Coronary artery (tissue), 2 donors: ENCODE measurements at regions not wholly inside any gene's neighbourhood (a gene's known extent, or its start where the extent isn't known, plus 50 kb on each side); places are given as distances from the start of the nearest gene placed in this dataset.
A peak's percentile ranks its signal among the peaks of the same experiment; 100 is the strongest.
"Not testable (repeated sequence)": the region's sequence is repeated elsewhere in the genome, so short reads cannot be mapped to it uniquely, and the experiment has no call there.

Experiments used
- DNase-seq: peaks from one replicate; pipeline ENCODE4 v3.0.0-alpha.2; 2017; ENCODE audit warnings: low spot score
- H3K27ac ChIP-seq, 2 donors: fragments of 200-600 bp; sonication (generic); one replicate each; pipeline ENCODE4 v1.5.1; 2016 to 2019
- H3K4me3 ChIP-seq: fragments of 200-600 bp; sonication (generic); 2 replicates; pipeline ENCODE4 v1.5.1; 2016; ENCODE audit warnings: mild to moderate bottlenecking, moderate library complexity
- TF ChIP-seq, protein P1 (sequence below): fragments of 200-600 bp; sonication (generic); IDR thresholded peaks from one replicate; pipeline ENCODE4 v1.5.1; 2019; ENCODE audit warnings: antibody characterized with exemption

DNA sequence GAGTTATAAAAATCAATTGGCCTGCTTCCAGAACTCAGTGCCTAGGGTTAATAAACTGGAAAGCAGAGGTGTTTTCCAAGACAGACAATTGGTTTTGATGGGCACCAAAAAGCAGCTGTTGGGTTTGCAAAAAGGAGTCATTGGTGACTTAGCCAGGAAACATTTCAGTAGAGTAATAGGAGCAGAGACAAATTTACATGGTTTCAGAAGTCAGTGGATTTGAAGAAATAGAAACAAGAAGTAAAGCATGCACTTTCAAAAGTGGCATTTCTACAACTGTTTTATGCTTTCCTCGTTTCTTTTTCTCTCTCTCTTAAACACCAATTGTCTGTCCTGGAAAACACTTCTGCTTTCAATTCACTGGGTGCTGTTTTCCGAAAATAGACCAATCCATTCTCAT lies 87.8 kb downstream of the GLUL start:
- no peak for DNase-seq
- no peak overlapping the region for H3K4me3 ChIP-seq
- TF ChIP-seq, protein P1, sequence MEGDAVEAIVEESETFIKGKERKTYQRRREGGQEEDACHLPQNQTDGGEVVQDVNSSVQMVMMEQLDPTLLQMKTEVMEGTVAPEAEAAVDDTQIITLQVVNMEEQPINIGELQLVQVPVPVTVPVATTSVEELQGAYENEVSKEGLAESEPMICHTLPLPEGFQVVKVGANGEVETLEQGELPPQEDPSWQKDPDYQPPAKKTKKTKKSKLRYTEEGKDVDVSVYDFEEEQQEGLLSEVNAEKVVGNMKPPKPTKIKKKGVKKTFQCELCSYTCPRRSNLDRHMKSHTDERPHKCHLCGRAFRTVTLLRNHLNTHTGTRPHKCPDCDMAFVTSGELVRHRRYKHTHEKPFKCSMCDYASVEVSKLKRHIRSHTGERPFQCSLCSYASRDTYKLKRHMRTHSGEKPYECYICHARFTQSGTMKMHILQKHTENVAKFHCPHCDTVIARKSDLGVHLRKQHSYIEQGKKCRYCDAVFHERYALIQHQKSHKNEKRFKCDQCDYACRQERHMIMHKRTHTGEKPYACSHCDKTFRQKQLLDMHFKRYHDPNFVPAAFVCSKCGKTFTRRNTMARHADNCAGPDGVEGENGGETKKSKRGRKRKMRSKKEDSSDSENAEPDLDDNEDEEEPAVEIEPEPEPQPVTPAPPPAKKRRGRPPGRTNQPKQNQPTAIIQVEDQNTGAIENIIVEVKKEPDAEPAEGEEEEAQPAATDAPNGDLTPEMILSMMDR, result no peak
- H3K27ac ChIP-seq, result peak overlapping the region in 1 of 2 donors; percentile 4

DNA sequence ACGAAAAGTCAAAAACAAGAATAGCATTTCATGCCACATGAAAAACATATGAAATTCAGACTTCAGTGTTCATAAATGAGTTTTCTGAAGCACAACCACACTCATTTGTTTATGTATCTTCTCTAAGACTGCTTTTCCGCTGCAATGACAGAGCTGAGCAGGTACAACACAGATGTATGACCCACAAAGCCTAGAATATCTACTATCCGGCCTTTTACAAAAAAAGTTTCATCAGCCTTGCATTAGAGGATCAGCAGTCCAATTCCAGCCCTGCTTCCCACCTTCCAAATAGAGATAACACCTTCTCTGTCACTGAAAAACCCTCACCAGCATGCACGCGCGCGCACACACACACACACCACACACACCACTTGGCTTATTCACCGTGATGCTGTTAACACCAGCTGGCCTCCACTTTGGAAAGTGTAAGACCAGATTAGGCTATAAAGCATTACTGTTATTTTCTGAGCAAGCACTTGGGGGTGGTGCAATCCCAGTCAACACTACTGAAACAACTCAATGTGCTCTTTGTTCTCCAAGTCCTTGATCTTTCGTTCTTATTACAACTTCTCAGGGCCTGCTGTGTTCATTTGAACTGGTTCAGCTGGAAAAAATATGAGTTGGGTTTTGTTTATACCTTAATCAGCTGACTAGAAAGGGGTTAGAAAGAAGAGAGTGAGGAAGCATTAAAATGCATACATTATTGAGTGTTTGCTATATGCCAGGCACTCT lies 90.0 kb downstream of the GLUL start:
- Histone ChIP-seq H3K27ac (no peak overlapping the region), H3K4me3 (no peak overlapping the region)
- TF ChIP-seq, protein P1, result no peak
- no peak for DNase-seq

GRCh38 chr1:182301026-182301436 lies 90.6 kb downstream of the GLUL start:
- Histone ChIP-seq H3K27ac (no peak overlapping the region), H3K4me3 (no peak overlapping the region)
- no peak for DNase-seq
- TF ChIP-seq, protein P1, result no peak

DNA sequence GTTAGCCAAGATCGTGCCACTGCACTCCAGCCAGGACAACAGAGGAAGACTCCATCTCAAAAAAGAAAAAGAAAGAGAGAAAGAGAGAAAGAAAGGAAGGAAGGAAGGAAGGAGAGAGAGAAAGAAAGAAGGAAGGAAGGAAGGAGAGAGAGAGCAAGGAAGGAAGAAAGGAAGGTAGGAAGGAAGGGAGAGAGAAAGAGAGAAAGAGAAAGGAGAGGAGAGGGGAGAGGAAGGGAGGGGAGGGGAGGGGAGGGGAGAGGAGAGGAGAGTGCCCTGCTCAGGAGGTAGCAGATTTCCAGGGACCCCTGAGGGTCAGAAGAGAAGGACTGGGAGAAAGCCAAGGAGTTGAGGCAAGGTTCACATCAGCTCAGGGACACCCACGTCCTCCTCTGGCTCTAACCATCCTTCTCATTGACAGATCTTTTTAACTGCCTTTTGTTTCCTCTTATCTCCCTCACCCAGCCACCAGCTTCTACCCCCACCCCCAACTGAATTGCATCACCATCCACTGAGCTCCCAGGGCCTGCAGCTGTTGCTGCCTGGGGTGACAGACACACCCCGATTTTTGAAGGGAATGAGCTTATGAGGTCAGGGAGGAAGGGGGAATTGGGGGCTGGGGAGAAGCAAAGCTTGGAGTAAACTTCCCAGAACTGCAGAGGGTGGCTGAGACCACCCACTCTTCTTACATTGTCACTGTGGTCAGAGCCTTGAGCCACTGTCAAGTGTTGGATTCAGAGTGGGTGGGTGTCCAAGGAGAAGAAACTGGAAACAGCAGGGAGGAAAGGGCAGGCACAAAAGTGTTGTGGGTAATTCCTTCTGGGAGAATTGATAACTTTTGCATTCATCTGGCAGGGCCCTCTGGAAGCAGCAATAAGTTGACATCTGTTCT lies 91.6 kb downstream of the GLUL start:
- DNase-seq, result no peak
- TF ChIP-seq, protein P1, result no peak
- H3K4me3 ChIP-seq, result no peak overlapping the region
- no peak overlapping the region for H3K27ac ChIP-seq

DNA sequence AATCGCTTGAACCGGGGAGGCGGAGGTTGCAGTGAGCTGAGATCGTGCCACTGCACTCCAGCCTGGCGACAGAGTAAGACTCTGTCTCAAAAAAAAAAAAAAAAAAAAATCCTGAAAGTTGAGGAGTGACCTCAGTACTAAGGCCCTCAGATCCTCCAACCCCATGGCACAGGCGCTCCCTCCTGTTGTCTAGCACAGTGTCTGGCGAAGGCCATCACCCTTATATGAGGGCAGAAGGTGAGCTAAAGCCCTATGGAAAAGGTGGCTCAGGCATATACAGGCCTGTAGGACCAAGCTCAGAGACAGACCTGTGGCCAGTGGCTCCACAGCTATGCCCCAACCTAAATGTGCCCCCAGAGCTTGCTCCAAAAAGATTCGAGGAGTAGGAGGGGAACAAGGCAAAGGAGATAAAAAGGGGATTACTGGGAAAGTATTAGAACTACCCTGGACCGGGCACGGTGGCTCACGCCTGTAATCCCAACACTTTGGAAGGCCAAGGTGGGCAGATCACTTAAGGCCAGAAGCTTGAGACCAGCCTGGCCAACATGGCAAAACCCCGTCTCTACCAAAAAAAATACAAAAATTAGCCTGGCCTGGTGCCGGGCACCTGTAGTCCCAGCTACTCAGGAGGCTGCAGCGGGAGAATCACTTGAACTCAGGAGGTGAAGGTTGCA lies 92.4 kb downstream of the GLUL start:
- H3K27ac ChIP-seq, DNase-seq, H3K4me3 ChIP-seq: not testable (repeated sequence)

DNA sequence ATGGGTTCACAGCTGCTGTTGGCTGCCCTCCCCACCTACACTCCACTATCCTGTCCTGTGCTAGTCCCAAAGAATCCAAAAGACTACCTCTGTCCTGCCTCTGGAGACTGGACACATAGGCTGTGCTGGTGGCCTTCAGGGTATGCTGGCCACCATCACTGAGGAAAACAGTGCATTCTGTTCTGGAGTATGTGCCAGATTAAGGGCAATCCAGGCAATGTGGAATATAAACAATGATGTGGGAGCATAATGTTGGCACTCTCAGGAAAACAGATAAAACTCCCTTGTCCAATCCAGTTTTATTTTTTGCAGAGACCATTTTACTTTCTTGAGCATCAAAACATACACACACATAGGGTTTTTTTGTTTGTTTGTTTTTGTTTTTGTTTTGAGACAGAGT lies 94.3 kb downstream of the GLUL start:
- Histone ChIP-seq H3K27ac (no peak overlapping the region), H3K4me3 (no peak overlapping the region)
- TF ChIP-seq, protein P1, result no peak
- DNase-seq, result no peak

GRCh38 chr1:182295697-182296096 lies 95.9 kb downstream of the GLUL start:
- TF ChIP-seq, protein P1, result no peak
- Histone ChIP-seq H3K27ac (no peak overlapping the region), H3K4me3 (no peak overlapping the region)
- DNase-seq, result no peak
